ENCODE measurements at regions not wholly inside any gene's neighbourhood (a gene's known extent, or its start where the extent isn't known, plus 50 kb on each side); places are given as distances from the start of the nearest gene placed in this dataset.
"Not testable (repeated sequence)": the region's sequence is repeated elsewhere in the genome, so short reads cannot be mapped to it uniquely, and the experiment has no call there.

GRCh38 chr5:42317575-42317974, 105.7 kb upstream of the GHR start:
- H3K27me3 Mint-ChIP-seq = no peaks in the 10 kb centered on the region
- peaks cover 13% of the 10 kb centered on the region for H3K9me3 Mint-ChIP-seq
- H3K4me1 Mint-ChIP-seq = no peaks in the 10 kb centered on the region
- ATAC-seq = no peak
- H3K36me3 Mint-ChIP-seq = peaks cover 7% of the 10 kb centered on the region
- H3K27ac Mint-ChIP-seq = no peak overlapping the region
- no peak overlapping the region for H3K4me3 Mint-ChIP-seq

DNA sequence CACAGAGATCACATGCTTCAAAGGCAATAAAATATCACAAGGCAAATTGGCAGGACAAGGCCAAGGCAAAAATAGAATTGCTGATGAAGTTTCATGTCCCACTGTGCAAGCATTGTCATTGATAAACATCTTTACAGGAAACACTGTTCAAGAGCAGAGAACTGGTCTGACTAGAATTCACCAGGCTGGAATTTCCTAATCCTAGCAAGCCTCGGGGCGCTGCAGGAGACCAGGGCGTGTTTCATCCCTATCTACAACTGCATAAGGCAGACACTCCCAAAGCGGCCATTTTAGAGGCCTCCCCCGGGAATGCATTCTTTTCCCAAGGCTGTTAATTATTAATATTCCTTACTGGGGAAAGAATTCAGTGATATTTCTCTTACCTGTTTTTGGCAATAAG, 103.7 kb upstream of the GHR start:
- H3K27me3 Mint-ChIP-seq, H3K36me3 Mint-ChIP-seq, ATAC-seq, H3K4me3 Mint-ChIP-seq, H3K27ac Mint-ChIP-seq, H3K4me1 Mint-ChIP-seq: not testable (repeated sequence)
- peaks cover 16% of the 10 kb centered on the region for H3K9me3 Mint-ChIP-seq

GRCh38 chr5:42321785-42322184, 101.5 kb upstream of the GHR start:
- no peak overlapping the region for H3K4me3 Mint-ChIP-seq
- H3K36me3 Mint-ChIP-seq = peaks cover 7% of the 10 kb centered on the region
- peaks cover 16% of the 10 kb centered on the region for H3K9me3 Mint-ChIP-seq
- H3K27ac Mint-ChIP-seq = no peak overlapping the region
- H3K27me3 Mint-ChIP-seq = no peaks in the 10 kb centered on the region
- ATAC-seq = no peak
- H3K4me1 Mint-ChIP-seq = no peaks in the 10 kb centered on the region

GRCh38 chr5:42337143-42337542, 86.1 kb upstream of the GHR start:
- no peaks in the 10 kb centered on the region for H3K36me3 Mint-ChIP-seq
- no peaks in the 10 kb centered on the region for H3K4me1 Mint-ChIP-seq
- H3K27me3 Mint-ChIP-seq = no peaks in the 10 kb centered on the region
- peaks cover 26% of the 10 kb centered on the region for H3K9me3 Mint-ChIP-seq
- no peak overlapping the region for H3K27ac Mint-ChIP-seq
- no peak overlapping the region for H3K4me3 Mint-ChIP-seq
- ATAC-seq = no peak

DNA sequence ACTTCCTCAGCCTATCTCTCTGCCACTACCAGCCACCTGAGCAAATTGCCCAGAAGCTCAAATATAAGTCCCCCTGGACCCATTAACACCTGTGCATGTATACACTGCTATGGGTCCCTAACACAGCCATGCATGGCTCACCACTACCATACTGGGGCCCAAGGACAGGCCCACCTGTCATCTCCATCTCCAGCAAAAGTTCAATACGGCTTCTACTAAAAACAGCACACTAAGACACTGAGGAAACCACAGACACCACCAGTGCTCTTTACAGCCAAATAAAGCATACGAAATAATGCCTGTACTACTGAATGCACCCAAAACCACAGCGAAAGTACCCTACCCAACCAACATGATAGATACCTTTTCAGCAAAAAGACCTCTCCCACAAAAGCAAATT, 85.6 kb upstream of the GHR start:
- no peak for ATAC-seq
- no peaks in the 10 kb centered on the region for H3K36me3 Mint-ChIP-seq
- no peaks in the 10 kb centered on the region for H3K4me1 Mint-ChIP-seq
- no peak overlapping the region for H3K4me3 Mint-ChIP-seq
- no peak overlapping the region for H3K27ac Mint-ChIP-seq
- no peaks in the 10 kb centered on the region for H3K27me3 Mint-ChIP-seq
- peaks cover 25% of the 10 kb centered on the region for H3K9me3 Mint-ChIP-seq

DNA sequence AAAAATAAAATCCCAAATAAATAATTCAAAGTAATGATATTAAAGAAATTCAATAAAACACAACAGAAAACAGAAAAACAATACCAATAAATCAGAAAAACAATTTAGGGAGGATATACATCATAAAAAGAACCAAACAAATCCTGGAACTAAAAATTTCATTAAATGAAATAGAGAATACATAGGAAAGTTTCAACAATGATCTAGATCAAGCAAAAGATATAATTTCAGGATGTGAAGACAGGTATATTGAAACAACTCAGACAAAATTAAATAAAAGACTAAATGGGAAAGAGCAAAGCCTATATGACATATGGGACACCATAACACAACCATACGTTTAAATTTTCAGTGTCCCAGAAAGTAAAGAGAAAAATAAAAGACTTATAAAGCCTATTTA, 85.1 kb upstream of the GHR start:
- no peak overlapping the region for H3K4me3 Mint-ChIP-seq
- H3K4me1 Mint-ChIP-seq = no peaks in the 10 kb centered on the region
- peaks cover 23% of the 10 kb centered on the region for H3K9me3 Mint-ChIP-seq
- H3K36me3 Mint-ChIP-seq = no peaks in the 10 kb centered on the region
- no peaks in the 10 kb centered on the region for H3K27me3 Mint-ChIP-seq
- H3K27ac Mint-ChIP-seq = no peak overlapping the region
- ATAC-seq = no peak

GRCh38 chr5:42349163-42349562, 74.1 kb upstream of the GHR start:
- Mint-ChIP-seq H3K4me3 (no peak overlapping the region), H3K27me3 (no peaks in the 10 kb centered on the region), H3K4me1 (no peaks in the 10 kb centered on the region), H3K36me3 (no peaks in the 10 kb centered on the region), H3K9me3 (peaks cover 10% of the 10 kb centered on the region), H3K27ac (no peak overlapping the region)
- no peak for ATAC-seq

GRCh38 chr5:42351956-42352355, 71.3 kb upstream of the GHR start:
- Mint-ChIP-seq H3K4me1 (no peaks in the 10 kb centered on the region), H3K4me3 (no peak overlapping the region), H3K27ac (no peak overlapping the region), H3K9me3 (peaks cover 12% of the 10 kb centered on the region), H3K27me3 (no peaks in the 10 kb centered on the region), H3K36me3 (no peaks in the 10 kb centered on the region)
- no peak for ATAC-seq

DNA sequence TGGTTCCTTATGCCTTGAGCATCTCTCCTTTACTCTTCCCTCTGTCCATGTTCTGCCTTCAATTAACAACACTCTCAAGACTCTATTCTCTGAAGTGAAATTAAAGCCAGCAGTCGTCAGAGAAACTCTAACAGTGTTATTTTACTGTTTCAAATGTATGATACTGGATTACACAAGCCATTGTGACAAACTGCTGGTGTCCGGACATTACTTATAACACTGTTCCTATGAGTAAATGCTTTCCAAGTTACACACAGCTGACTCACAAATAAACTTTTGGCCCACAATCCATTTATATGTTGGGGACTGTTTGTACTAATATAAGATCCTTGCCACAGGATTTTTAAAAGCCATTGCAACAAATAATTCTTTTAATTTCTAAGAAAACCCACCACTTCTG, 63.2 kb upstream of the GHR start:
- H3K9me3 Mint-ChIP-seq = peaks cover 4% of the 10 kb centered on the region
- no peaks in the 10 kb centered on the region for H3K27me3 Mint-ChIP-seq
- no peak overlapping the region for H3K4me3 Mint-ChIP-seq
- H3K27ac Mint-ChIP-seq = no peak overlapping the region
- H3K36me3 Mint-ChIP-seq = no peaks in the 10 kb centered on the region
- H3K4me1 Mint-ChIP-seq = no peaks in the 10 kb centered on the region
- ATAC-seq = no peak

GRCh38 chr5:42360616-42361314, 62.5 kb upstream of the GHR start:
- Mint-ChIP-seq H3K27ac (no peak overlapping the region), H3K9me3 (peaks cover 4% of the 10 kb centered on the region), H3K27me3 (no peaks in the 10 kb centered on the region), H3K4me1 (no peaks in the 10 kb centered on the region), H3K36me3 (no peaks in the 10 kb centered on the region), H3K4me3 (no peak overlapping the region)
- no peak for ATAC-seq

DNA sequence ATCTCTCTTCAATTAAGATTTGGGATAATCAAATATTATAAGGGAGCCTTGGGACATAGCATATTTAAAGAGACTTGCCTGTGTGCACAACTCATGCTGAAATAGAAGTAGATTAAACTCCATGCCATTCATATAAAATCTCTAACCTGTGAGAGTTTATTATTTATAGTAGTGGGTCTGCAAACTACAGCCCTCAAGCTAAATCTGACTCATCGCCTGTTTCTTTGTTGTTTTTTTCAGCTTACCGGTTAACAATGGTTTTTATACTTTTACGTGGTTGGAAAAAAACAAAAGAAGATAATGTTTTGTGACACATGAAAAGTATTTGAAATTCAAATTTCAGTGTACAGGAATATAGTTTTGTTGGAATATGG, 61.9 kb upstream of the GHR start:
- no peak overlapping the region for H3K4me3 Mint-ChIP-seq
- H3K36me3 Mint-ChIP-seq = no peaks in the 10 kb centered on the region
- ATAC-seq = no peak
- no peaks in the 10 kb centered on the region for H3K9me3 Mint-ChIP-seq
- H3K27me3 Mint-ChIP-seq = no peaks in the 10 kb centered on the region
- no peak overlapping the region for H3K27ac Mint-ChIP-seq
- no peaks in the 10 kb centered on the region for H3K4me1 Mint-ChIP-seq

DNA sequence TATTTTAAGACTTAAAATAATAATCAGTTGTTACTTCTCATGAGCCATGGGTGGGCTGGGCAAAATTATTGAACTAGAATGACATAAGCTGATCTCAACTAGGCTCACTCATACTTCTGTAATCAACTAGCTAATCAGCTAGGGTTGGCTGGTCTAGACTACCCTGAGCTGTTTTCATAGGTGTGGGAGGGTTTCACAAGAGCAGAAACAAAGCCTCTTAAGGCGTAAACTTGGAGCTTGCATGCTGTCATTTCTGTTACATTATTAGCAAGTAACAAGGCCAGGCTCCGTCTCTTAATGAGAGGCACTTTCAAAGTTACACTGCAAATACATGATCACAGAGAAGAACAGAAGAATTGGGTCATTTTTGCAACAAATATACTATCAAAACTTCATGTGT, 57.2 kb upstream of the GHR start:
- ATAC-seq = no peak
- Mint-ChIP-seq H3K4me3 (no peak overlapping the region), H3K9me3 (no peaks in the 10 kb centered on the region), H3K36me3 (no peaks in the 10 kb centered on the region), H3K27me3 (no peaks in the 10 kb centered on the region), H3K4me1 (no peaks in the 10 kb centered on the region), H3K27ac (no peak overlapping the region)
